ENCODE measurements at regions not wholly inside any gene's neighbourhood (a gene's known extent, or its start where the extent isn't known, plus 50 kb on each side); places are given as distances from the start of the nearest gene placed in this dataset.

- TF ChIP-seq STAT6 (CRISPR knock-in tag; conservative IDR thresholded peaks at IDR 0.05; ENCODE audit: low read depth): no peak
These were observed 337.6 kb upstream of the IRX1 start (continued) for GRCh38 chr5:3258050-3258449.

- TF ChIP-seq ZNF317 (CRISPR knock-in tag; IDR thresholded peaks at IDR 0.05; ENCODE audit: borderline replicate concordance, low read depth): no peak
- TF ChIP-seq EMX1 (CRISPR knock-in tag; IDR thresholded peaks at IDR 0.05): no peak
- no peak for TF ChIP-seq ERG (CRISPR knock-in tag; IDR thresholded peaks at IDR 0.05)
- ATAC-seq (no peak), DNase-seq (ENCODE audit: low spot score) (no peak)
- Mint-ChIP-seq H3K27ac (no peak overlapping the region), H3K27me3 (ENCODE audit: low read depth) (peaks cover 19% of the 10 kb centered on the region), H3K4me1 (peaks cover 28% of the 10 kb centered on the region), H3K36me3 (no peaks in the 10 kb centered on the region), H3K9me3 (peaks cover 7% of the 10 kb centered on the region), H3K4me3 (no peak overlapping the region)
- CTCF ChIA-PET: no interaction called here
- POLR2A ChIA-PET: no interaction called here
These were observed 343.4 kb upstream of the IRX1 start for GRCh38 chr5:3252235-3252634.

GRCh38 chr5:3251784-3252183 lies 343.8 kb upstream of the IRX1 start:
- no peak overlapping the region for H3K27ac Mint-ChIP-seq
- H3K27me3 Mint-ChIP-seq (ENCODE audit: low read depth): peaks cover 19% of the 10 kb centered on the region
- POLR2A ChIA-PET: no interaction called here
- TF ChIP-seq FOXP4 (CRISPR knock-in tag; IDR thresholded peaks at IDR 0.05): 0 out of 2 replicates have a peak, but pooled peaks have one; percentile 40
- TF ChIP-seq NR2C2 (CRISPR knock-in tag; IDR thresholded peaks at IDR 0.05): no peak
- TF ChIP-seq TEAD1 (CRISPR knock-in tag; IDR thresholded peaks at IDR 0.05): 0 out of 2 replicates have a peak, but pooled peaks have one; percentile 22
- no peaks in the 10 kb centered on the region for H3K36me3 Mint-ChIP-seq
- DNase-seq (ENCODE audit: low spot score) (peak; percentile 41), ATAC-seq (peak; percentile 97)
- CTCF ChIA-PET: no interaction called here
- H3K4me1 Mint-ChIP-seq: peaks cover 28% of the 10 kb centered on the region
- peaks cover 7% of the 10 kb centered on the region for H3K9me3 Mint-ChIP-seq
- peak overlapping the region; percentile 13; the same call in 1 of the 2 replicates for H3K4me3 Mint-ChIP-seq

- no peak for TF ChIP-seq NR3C1 (CRISPR knock-in tag; conservative IDR thresholded peaks at IDR 0.05; ENCODE audit: low read depth)
- Mint-ChIP-seq H3K36me3 (no peaks in the 10 kb centered on the region), H3K27ac (no peak overlapping the region), H3K4me1 (peaks cover 28% of the 10 kb centered on the region), H3K9me3 (peaks cover 11% of the 10 kb centered on the region), H3K27me3 (ENCODE audit: low read depth) (peaks cover 19% of the 10 kb centered on the region), H3K4me3 (no peak overlapping the region)
- CTCF ChIA-PET: no interaction called here
- POLR2A ChIA-PET: no interaction called here
- ATAC-seq: no peak
- DNase-seq (ENCODE audit: low spot score): no peak
These were observed 346.2 kb upstream of the IRX1 start for GRCh38 chr5:3249401-3249800.

GRCh38 chr5:3237276-3237868 lies 358.3 kb upstream of the IRX1 start:
- ChIA-PET CTCF (no interaction called here), POLR2A (no interaction called here)
- H3K36me3 Mint-ChIP-seq: peaks cover 44% of the 10 kb centered on the region
- no peak overlapping the region for H3K27ac Mint-ChIP-seq
- H3K9me3 Mint-ChIP-seq: peaks cover 66% of the 10 kb centered on the region
- DNase-seq (ENCODE audit: low spot score) (no peak), ATAC-seq (no peak)
- no peak overlapping the region for H3K4me3 Mint-ChIP-seq
- H3K27me3 Mint-ChIP-seq (ENCODE audit: low read depth): no peaks in the 10 kb centered on the region; the same call in 1 of the 2 replicates
- no peaks in the 10 kb centered on the region for H3K4me1 Mint-ChIP-seq
- TF ChIP-seq STAT6 (CRISPR knock-in tag; conservative IDR thresholded peaks at IDR 0.05; ENCODE audit: low read depth): no peak
- no peak for TF ChIP-seq ZNF396 (CRISPR knock-in tag; IDR thresholded peaks at IDR 0.05; ENCODE audit: borderline replicate concordance)
- TF ChIP-seq ATF3 (CRISPR knock-in tag; conservative IDR thresholded peaks at IDR 0.05): no peak
- no peak for TF ChIP-seq AFF4 (CRISPR knock-in tag; IDR thresholded peaks at IDR 0.05; ENCODE audit: borderline replicate concordance)
- TF ChIP-seq ZNF671 (CRISPR knock-in tag; IDR thresholded peaks at IDR 0.05): no peak

All from WTC11 (cell line).